ENCODE measurements at regions not wholly inside any gene's neighbourhood (a gene's known extent, or its start where the extent isn't known, plus 50 kb on each side); places are given as distances from the start of the nearest gene placed in this dataset.

DNA sequence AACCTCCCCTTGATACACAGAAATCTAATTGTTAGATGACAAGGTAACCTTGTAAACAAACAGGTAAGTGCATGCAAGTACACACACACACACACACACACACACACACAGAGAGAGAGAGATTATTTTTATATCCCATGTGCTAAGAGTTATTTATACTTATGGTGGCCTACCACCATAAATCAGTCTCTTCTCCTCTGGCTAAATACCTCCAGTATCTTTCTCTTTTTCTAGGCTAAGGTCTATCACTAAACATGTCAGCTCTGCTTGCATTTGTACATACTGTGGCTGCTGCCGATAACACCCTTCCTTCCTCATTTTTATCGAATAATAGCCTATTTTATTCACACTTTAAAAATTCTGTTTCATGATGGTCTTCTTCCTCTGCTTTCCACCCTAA, 172.4 kb downstream of the CNTN3 start:
- no peaks in the 10 kb centered on the region for H3K9me3 ChIP-seq
- TF ChIP-seq, protein P1, sequence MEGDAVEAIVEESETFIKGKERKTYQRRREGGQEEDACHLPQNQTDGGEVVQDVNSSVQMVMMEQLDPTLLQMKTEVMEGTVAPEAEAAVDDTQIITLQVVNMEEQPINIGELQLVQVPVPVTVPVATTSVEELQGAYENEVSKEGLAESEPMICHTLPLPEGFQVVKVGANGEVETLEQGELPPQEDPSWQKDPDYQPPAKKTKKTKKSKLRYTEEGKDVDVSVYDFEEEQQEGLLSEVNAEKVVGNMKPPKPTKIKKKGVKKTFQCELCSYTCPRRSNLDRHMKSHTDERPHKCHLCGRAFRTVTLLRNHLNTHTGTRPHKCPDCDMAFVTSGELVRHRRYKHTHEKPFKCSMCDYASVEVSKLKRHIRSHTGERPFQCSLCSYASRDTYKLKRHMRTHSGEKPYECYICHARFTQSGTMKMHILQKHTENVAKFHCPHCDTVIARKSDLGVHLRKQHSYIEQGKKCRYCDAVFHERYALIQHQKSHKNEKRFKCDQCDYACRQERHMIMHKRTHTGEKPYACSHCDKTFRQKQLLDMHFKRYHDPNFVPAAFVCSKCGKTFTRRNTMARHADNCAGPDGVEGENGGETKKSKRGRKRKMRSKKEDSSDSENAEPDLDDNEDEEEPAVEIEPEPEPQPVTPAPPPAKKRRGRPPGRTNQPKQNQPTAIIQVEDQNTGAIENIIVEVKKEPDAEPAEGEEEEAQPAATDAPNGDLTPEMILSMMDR (IDR thresholded peaks at IDR 0.05) = no peak
- no peak for TF ChIP-seq EP300 (IDR thresholded peaks at IDR 0.05)
- no peak for TF ChIP-seq POLR2AphosphoS5 (IDR thresholded peaks at IDR 0.05)
- TF ChIP-seq POLR2A (IDR thresholded peaks at IDR 0.05) = no peak
- intact Hi-C loops (cut with DNase I; ENCODE audit: low total_unique reads) = no loop called here
- H3K36me3 ChIP-seq = no peaks in the 10 kb centered on the region
- H3K4me1 ChIP-seq = no peaks in the 10 kb centered on the region
- H3K4me3 ChIP-seq = no peak overlapping the region
- WGBS, 5 donors = 65 to 79% (median 71%) methylated on average over 2 of the region's 2 CpGs
- DNase-seq = no peak
- H3K27ac ChIP-seq = no peak overlapping the region
- H3K27me3 ChIP-seq = no peaks in the 10 kb centered on the region

DNA sequence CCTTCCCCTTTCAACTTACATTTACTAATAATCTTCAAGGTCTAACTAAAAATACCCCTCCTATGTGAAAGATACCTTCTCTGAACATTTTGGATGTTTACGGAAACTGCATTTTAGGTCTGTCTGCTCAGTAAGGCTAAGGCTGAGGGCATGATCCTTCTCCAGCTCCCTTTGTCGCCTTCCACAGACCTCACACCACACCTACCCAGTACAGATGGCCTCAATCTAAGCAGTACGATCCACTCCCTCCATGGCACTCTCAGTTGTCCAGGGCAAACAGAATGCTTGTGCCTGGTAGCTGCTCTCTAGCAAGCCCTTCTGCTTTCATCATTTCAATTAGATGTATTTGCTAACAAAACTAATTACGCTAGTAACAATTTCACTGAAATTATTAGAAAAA, 178.3 kb downstream of the CNTN3 start:
- intact Hi-C loops (cut with DNase I; ENCODE audit: low total_unique reads) = no loop called here
- 85 to 91% (median 90%) methylated on average over 4 of the region's 4 CpGs for WGBS, 5 donors

DNA sequence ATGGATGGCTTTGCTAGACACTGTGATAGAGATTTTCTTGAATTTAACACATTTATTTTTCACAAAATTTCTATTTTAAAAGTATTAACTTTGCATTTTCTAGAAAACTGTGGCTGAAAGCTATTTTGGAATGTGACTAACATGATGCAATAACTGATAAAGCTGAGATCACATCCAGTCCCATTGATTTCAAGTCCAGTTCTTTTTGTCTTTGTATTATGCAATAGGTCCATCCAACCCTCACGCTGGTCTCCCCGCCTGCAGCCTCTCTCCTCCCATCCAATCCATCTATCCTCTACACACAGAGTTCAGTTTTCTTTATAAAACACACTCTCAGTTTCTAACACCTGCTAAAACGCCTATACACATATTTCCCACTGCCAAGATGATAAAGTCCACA, 178.8 kb downstream of the CNTN3 start:
- H3K4me3 ChIP-seq = no peak overlapping the region

More for the DNA sequence above, 178.3 kb downstream of the CNTN3 start:
- H3K4me1 ChIP-seq = no peaks in the 10 kb centered on the region
- H3K9me3 ChIP-seq = no peaks in the 10 kb centered on the region
- H3K4me3 ChIP-seq = no peak overlapping the region
- TF ChIP-seq POLR2AphosphoS5 (IDR thresholded peaks at IDR 0.05) (no peak), POLR2A (IDR thresholded peaks at IDR 0.05) (no peak), EP300 (IDR thresholded peaks at IDR 0.05) (no peak)
- TF ChIP-seq, protein P1 (IDR thresholded peaks at IDR 0.05) = no peak
- H3K36me3 ChIP-seq = no peaks in the 10 kb centered on the region
- no peak for DNase-seq
- H3K27ac ChIP-seq = no peak overlapping the region
- H3K27me3 ChIP-seq = no peaks in the 10 kb centered on the region

DNA sequence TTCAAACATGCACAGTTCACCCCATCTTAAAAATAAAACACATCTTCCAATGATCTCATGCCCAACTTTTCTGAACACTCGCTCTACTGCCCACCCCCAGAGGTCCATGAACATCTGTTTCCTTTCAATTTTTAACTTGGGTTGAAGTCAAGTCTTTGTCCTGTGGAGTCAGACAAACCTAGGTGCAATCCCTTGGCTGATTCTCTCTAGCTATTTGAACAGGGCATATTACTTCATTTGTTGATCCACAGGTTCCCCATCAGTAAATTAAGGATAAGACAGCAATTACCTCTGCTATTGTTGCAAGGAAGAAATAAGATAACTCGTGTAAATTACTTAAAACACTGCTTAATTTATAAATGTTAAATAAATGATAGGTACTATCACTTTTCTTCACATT, 180.1 kb downstream of the CNTN3 start:
- Histone ChIP-seq H3K4me3 (no peak overlapping the region), H3K9me3 (no peaks in the 10 kb centered on the region), H3K27me3 (no peaks in the 10 kb centered on the region), H3K27ac (no peak overlapping the region), H3K36me3 (no peaks in the 10 kb centered on the region), H3K4me1 (no peaks in the 10 kb centered on the region)
- TF ChIP-seq POLR2A (IDR thresholded peaks at IDR 0.05) = no peak
- no peak for DNase-seq
- WGBS, 5 donors = 64 to 76% (median 74%) methylated on average over 2 of the region's 2 CpGs
- intact Hi-C loops (cut with DNase I; ENCODE audit: low total_unique reads) = no loop called here

More for the DNA sequence above, 178.8 kb downstream of the CNTN3 start:
- Histone ChIP-seq H3K36me3 (no peaks in the 10 kb centered on the region), H3K4me1 (no peaks in the 10 kb centered on the region), H3K27me3 (no peaks in the 10 kb centered on the region), H3K9me3 (no peaks in the 10 kb centered on the region), H3K27ac (no peak overlapping the region)
- no peak for TF ChIP-seq EP300 (IDR thresholded peaks at IDR 0.05)
- TF ChIP-seq POLR2AphosphoS5 (IDR thresholded peaks at IDR 0.05) = no peak
- TF ChIP-seq, protein P1 (IDR thresholded peaks at IDR 0.05) = no peak
- no peak for TF ChIP-seq POLR2A (IDR thresholded peaks at IDR 0.05)
- intact Hi-C loops (cut with DNase I; ENCODE audit: low total_unique reads) = no loop called here
- WGBS, 5 donors = 66 to 89% (median 75%) methylated on average over 3 of the region's 3 CpGs
- DNase-seq = no peak

DNA sequence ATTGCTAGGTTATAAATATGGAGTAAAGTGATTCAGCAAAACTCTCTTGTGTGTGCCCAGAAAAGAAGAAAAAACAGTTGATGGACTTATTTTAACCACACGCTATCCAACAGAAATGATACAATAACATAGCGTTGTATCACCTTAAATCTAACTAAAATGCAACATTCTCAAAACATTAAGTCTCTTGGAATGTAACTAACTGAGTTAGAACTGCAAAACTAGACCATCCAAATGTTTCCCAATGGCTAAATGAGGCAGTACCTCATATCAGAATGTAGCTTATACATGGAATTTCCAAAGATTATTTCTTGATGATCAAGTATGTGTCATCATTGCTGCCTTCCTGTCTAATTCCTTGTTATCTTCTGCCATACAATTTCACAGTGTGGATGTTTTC, 187.9 kb downstream of the CNTN3 start:
- no peaks in the 10 kb centered on the region for H3K9me3 ChIP-seq
- TF ChIP-seq EP300 (IDR thresholded peaks at IDR 0.05) (no peak), POLR2A (IDR thresholded peaks at IDR 0.05) (no peak), POLR2AphosphoS5 (IDR thresholded peaks at IDR 0.05) (no peak)
- TF ChIP-seq, protein P1 (IDR thresholded peaks at IDR 0.05) = no peak
- DNase-seq = no peak
- no peaks in the 10 kb centered on the region for H3K4me1 ChIP-seq
- WGBS, 5 donors = 87 to 97% (median 93%) methylated on average over 2 of the region's 2 CpGs
- H3K27me3 ChIP-seq = no peaks in the 10 kb centered on the region
- H3K36me3 ChIP-seq = no peaks in the 10 kb centered on the region
- intact Hi-C loops (cut with DNase I; ENCODE audit: low total_unique reads) = no loop called here
- H3K27ac ChIP-seq = no peak overlapping the region
- H3K4me3 ChIP-seq = no peak overlapping the region

Data from stomach (tissue), 8 donors.